GM12878 (cell line): ENCODE measurements at regions not wholly inside any gene's neighbourhood (a gene's known extent, or its start where the extent isn't known, plus 50 kb on each side); places are given as distances from the start of the nearest gene placed in this dataset.

Experiments used
- ATAC-seq: fragments of 200-7000 bp; cut with Tn5 transposase; 3 replicates; pipeline ENCODE4 v1.9.1; 2020; ENCODE audit warnings: mild to moderate bottlenecking, moderate library complexity
- BruUV-seq: library from RNA; stranded (reverse); fragments of 400-500 nt; replicated peaks from 2 replicates; lab custom pipeline; 2021; lab: Mats Ljungman, UMichigan
- CTCF ChIA-PET: fragments of 300-600 bp; sonication (Branson Sonifier 250); formaldehyde crosslinking; extraction: SDS; loops from one replicate; lab custom pipeline; 2021; ENCODE audit warnings: inconsistent platforms; lab: Yijun Ruan, JAX
- POLR2A ChIA-PET: fragments of 350-600 bp; formaldehyde crosslinking; extraction: SDS; loops from one replicate; lab custom pipeline; 2021; ENCODE audit warnings: inconsistent platforms; lab: Charles Lee
- RAD21 ChIA-PET: fragments of 300-600 bp; sonication (Branson Sonifier 250); formaldehyde crosslinking; loops from one replicate; lab custom pipeline; 2023; ENCODE audit warnings: antibody characterized with exemption; ENCODE audit not compliant: unreplicated experiment; lab: Charles Lee
- SMC1A ChIA-PET: fragments of 300-600 bp; sonication (Branson Sonifier 250); formaldehyde crosslinking; loops from one replicate; lab custom pipeline; 2023; ENCODE audit not compliant: unreplicated experiment, uncharacterized antibody; lab: Charles Lee
- DNase-seq: peaks from one replicate; pipeline ENCODE4 v3.0.0-alpha.2; 2011; ENCODE audit warnings: low read depth, low spot score
- FAIRE-seq: peaks from 3 replicates; lab custom pipeline; 2011; peaks lifted over from hg19 to GRCh38; lab: Jason Lieb, UNC
- H2AFZ ChIP-seq: 2 replicates; pipeline ENCODE4 v1.6.0; 2011; ENCODE audit warnings: low read depth, low read length, control low read depth; ENCODE audit not compliant: control insufficient read depth
- H3K27ac ChIP-seq: 2 replicates; pipeline ENCODE4 v1.5.1; 2011; ENCODE audit warnings: control low read depth; ENCODE audit not compliant: control insufficient read depth, insufficient read depth
- H3K27me3 ChIP-seq, 2 experiments: replicated peaks in 1 of 2; 2 replicates each; pipeline versions ENCODE4 v1.6.0 to v1.6.1; 2011; ENCODE audit warnings: low read length in 1 of 2; ENCODE audit not compliant: control insufficient read depth in 2 of 2, insufficient read depth in 2 of 2
- H3K36me3 ChIP-seq, 2 experiments: 2 replicates each; pipeline ENCODE4 v1.5.1; 2011; ENCODE audit warnings: low read length in 1 of 2; ENCODE audit not compliant: control insufficient read depth in 2 of 2, insufficient read depth in 2 of 2
- H3K4me1 ChIP-seq: 2 replicates; pipeline ENCODE4 v1.6.1; 2011; ENCODE audit warnings: mild to moderate bottlenecking, low read length, moderate library complexity, mixed read lengths; ENCODE audit not compliant: control insufficient read depth, insufficient read depth
- H3K4me2 ChIP-seq: 2 replicates; pipeline ENCODE4 v1.6.0; 2011; ENCODE audit warnings: control low read depth; ENCODE audit not compliant: control insufficient read depth, insufficient read depth
- H3K4me3 ChIP-seq: fragments of 200-600 bp; sonication (generic); 2 replicates; pipeline ENCODE4 v1.5.1; 2016
- H3K79me2 ChIP-seq: 2 replicates; pipeline ENCODE4 v1.6.0; 2011; ENCODE audit warnings: low read length; ENCODE audit not compliant: control insufficient read depth, insufficient read depth
- H3K9ac ChIP-seq: 2 replicates; pipeline ENCODE4 v1.8.0; 2011; ENCODE audit warnings: low read length, control low read depth, mixed read lengths; ENCODE audit not compliant: control insufficient read depth, insufficient read depth
- H3K9me3 ChIP-seq: replicated peaks from 3 replicates; pipeline ENCODE4 v1.5.1; 2011; ENCODE audit warnings: mild to moderate bottlenecking, low read length; ENCODE audit not compliant: control insufficient read depth, insufficient read depth
- H4K20me1 ChIP-seq: 2 replicates; pipeline ENCODE4 v1.6.0; 2011; ENCODE audit not compliant: control insufficient read depth, insufficient read depth
- JUNB ChIP-seq: IDR thresholded peaks from 2 replicates; pipeline ENCODE4 v1.6.1; 2016; ENCODE audit warnings: antibody characterized with exemption, mild to moderate bottlenecking
- JUND ChIP-seq: IDR thresholded peaks from 2 replicates; pipeline ENCODE4 v1.6.1; 2012; ENCODE audit warnings: low read depth, mild to moderate bottlenecking, low read length, improper control_type of control experiment, moderate library complexity
- KAT2A ChIP-seq: conservative IDR thresholded peaks from 2 replicates; pipeline ENCODE4 v1.6.1; 2011; ENCODE audit warnings: low read depth, low read length; ENCODE audit not compliant: control insufficient read depth
- RAD21 ChIP-seq: IDR thresholded peaks from 2 replicates; pipeline ENCODE4 v1.6.1; 2011; ENCODE audit warnings: mild to moderate bottlenecking, low read depth, low read length, moderate library complexity; ENCODE audit not compliant: insufficient read depth
- ZNF274 ChIP-seq: IDR thresholded peaks from one replicate; pipeline ENCODE4 v1.8.0; 2011; ENCODE audit not compliant: insufficient read length, insufficient read depth
- WGBS: methylation state at CpG from one replicate; pipeline ENCODE4 v1.1.6; 2016; ENCODE audit warnings: low lambda C conversion rate; ENCODE audit not compliant: insufficient replicate concordance, insufficient coverage; ENCODE audit errors: missing lambda C conversion rate; 5-methylcytosine and 5-hydroxymethylcytosine counted together
- in situ Hi-C: fragments of 300-500 bp; cut with MboI; formaldehyde crosslinking; loops from 9 replicates; pipeline ENCODE4 v1.14.3; 2018; ENCODE audit warnings: mixed read lengths
- intact Hi-C: fragments of 100-400 bp; cut with micrococcal nuclease; formaldehyde crosslinking; loops from one replicate; pipeline ENCODE4 v1.14.2; 2022; ENCODE audit not compliant: unreplicated experiment

GRCh38 chr12:115095073-115095748 is 411.2 kb upstream of the TBX3 start:
- no peak overlapping the region for H3K9ac ChIP-seq
- FAIRE-seq (no peak), DNase-seq (no peak), ATAC-seq (no peak)
- no peaks in the 10 kb centered on the region for H3K36me3 ChIP-seq
- no peaks in the 10 kb centered on the region for H3K79me2 ChIP-seq
- POLR2A ChIA-PET = no interaction called here
- in situ Hi-C loops = no loop called here
- no peak overlapping the region for H2AFZ ChIP-seq
- TF ChIP-seq RAD21 = no peak
- H3K4me3 ChIP-seq = no peak overlapping the region
- H3K4me2 ChIP-seq = no peak overlapping the region
- H3K4me1 ChIP-seq = no peaks in the 10 kb centered on the region
- H4K20me1 ChIP-seq = no peaks in the 10 kb centered on the region
- H3K27me3 ChIP-seq = no peaks in the 10 kb centered on the region
- CTCF ChIA-PET = no interaction called here
- SMC1A ChIA-PET = no interaction called here
- intact Hi-C loops = no loop called here
- no peak overlapping the region for H3K27ac ChIP-seq
- WGBS = 30% methylated on average over 10 of the region's 10 CpGs
- BruUV-seq = no TSS peak
- RAD21 ChIA-PET = no interaction called here
- no peaks in the 10 kb centered on the region for H3K9me3 ChIP-seq

- SMC1A ChIA-PET = no interaction called here
- ATAC-seq = no peak
- no TSS peak for BruUV-seq
- RAD21 ChIA-PET = no interaction called here
- Histone ChIP-seq H3K4me2 (no peak overlapping the region), H3K9me3 (no peaks in the 10 kb centered on the region), H3K27ac (no peak overlapping the region), H3K9ac (no peak overlapping the region), H3K27me3 (no peaks in the 10 kb centered on the region), H3K79me2 (no peaks in the 10 kb centered on the region), H2AFZ (no peak overlapping the region), H3K4me1 (no peaks in the 10 kb centered on the region), H3K4me3 (no peak overlapping the region), H3K36me3 (no peaks in the 10 kb centered on the region), H4K20me1 (no peaks in the 10 kb centered on the region)
- in situ Hi-C loops = no loop called here
- DNase-seq = no peak
- no peak for TF ChIP-seq JUNB
- no peak for TF ChIP-seq ZNF274
- no peak for TF ChIP-seq KAT2A
- TF ChIP-seq JUND = no peak
- no peak for FAIRE-seq
- CTCF ChIA-PET = no interaction called here
- intact Hi-C loops = no loop called here
- WGBS = 13% methylated on average over 9 of the region's 9 CpGs
- POLR2A ChIA-PET = no interaction called here
Observed at GRCh38 chr12:115094163-115094816, 410.3 kb upstream of the TBX3 start.
